H54 (cell line): ENCODE measurements at regions not wholly inside any gene's neighbourhood (a gene's known extent, or its start where the extent isn't known, plus 50 kb on each side); places are given as distances from the start of the nearest gene placed in this dataset.

Experiments
- DNase-seq: peaks from one replicate; pipeline ENCODE4 v3.0.0; 2011; ENCODE audit warnings: low spot score, mixed read lengths; ENCODE audit not compliant: insufficient read length
- FAIRE-seq: peaks from 3 replicates; lab custom pipeline; 2011; peaks lifted over from hg19 to GRCh38; lab: Jason Lieb, UNC
- POLR2A ChIP-seq: IDR thresholded peaks from 2 replicates; pipeline ENCODE4 v1.6.1; 2011; ENCODE audit warnings: low read depth, mild to moderate bottlenecking, low read length

- FAIRE-seq, result peak; percentile 60
- no peak for TF ChIP-seq POLR2A
- DNase-seq, result no peak
Measured at GRCh38 chr2:147630585-147630984, 214.2 kb upstream of the ACVR2A start.

GRCh38 chr2:147628971-147629421, 215.8 kb upstream of the ACVR2A start:
- FAIRE-seq (no peak), DNase-seq (no peak)

GRCh38 chr2:147623328-147623727, 221.5 kb upstream of the ACVR2A start:
- TF ChIP-seq POLR2A, result no peak
- FAIRE-seq (no peak), DNase-seq (no peak)

More at GRCh38 chr2:147628971-147629421, 215.8 kb upstream of the ACVR2A start:
- TF ChIP-seq POLR2A, result no peak

- no peak for TF ChIP-seq POLR2A
- no peak for DNase-seq
- no peak for FAIRE-seq
Measured at GRCh38 chr2:147621656-147622197, 223.1 kb upstream of the ACVR2A start.

GRCh38 chr2:147619808-147620207, 225.0 kb upstream of the ACVR2A start:
- DNase-seq, result no peak
- FAIRE-seq, result no peak

GRCh38 chr2:147615726-147616125, 229.1 kb upstream of the ACVR2A start:
- TF ChIP-seq POLR2A, result no peak
- DNase-seq, result no peak
- FAIRE-seq, result no peak

More at GRCh38 chr2:147619808-147620207, 225.0 kb upstream of the ACVR2A start:
- no peak for TF ChIP-seq POLR2A

GRCh38 chr2:147614979-147615470, 229.8 kb upstream of the ACVR2A start:
- no peak for DNase-seq
- no peak for TF ChIP-seq POLR2A
- no peak for FAIRE-seq

GRCh38 chr2:147614471-147614870, 230.4 kb upstream of the ACVR2A start:
- no peak for DNase-seq
- no peak for TF ChIP-seq POLR2A
- no peak for FAIRE-seq

GRCh38 chr2:147610496-147611040, 234.3 kb upstream of the ACVR2A start:
- DNase-seq (no peak), FAIRE-seq (no peak)
- TF ChIP-seq POLR2A, result no peak

- DNase-seq (no peak), FAIRE-seq (no peak)
- TF ChIP-seq POLR2A, result no peak
Measured at GRCh38 chr2:147609301-147609700, 235.5 kb upstream of the ACVR2A start.

GRCh38 chr2:147607379-147607778, 237.4 kb upstream of the ACVR2A start:
- TF ChIP-seq POLR2A, result no peak
- no peak for DNase-seq
- no peak for FAIRE-seq

GRCh38 chr2:147603876-147604275, 241.0 kb upstream of the ACVR2A start:
- no peak for FAIRE-seq
- no peak for DNase-seq
- no peak for TF ChIP-seq POLR2A

GRCh38 chr2:147603447-147603846, 241.4 kb upstream of the ACVR2A start:
- FAIRE-seq, result no peak
- no peak for DNase-seq
- TF ChIP-seq POLR2A, result no peak

- TF ChIP-seq POLR2A, result no peak
- no peak for FAIRE-seq
- no peak for DNase-seq
Measured at GRCh38 chr2:147600646-147601045, 244.2 kb upstream of the ACVR2A start.

GRCh38 chr2:147600223-147600622, 244.6 kb upstream of the ACVR2A start:
- DNase-seq (no peak), FAIRE-seq (no peak)
- TF ChIP-seq POLR2A, result no peak
